B cell (primary cell): ENCODE measurements at regions not wholly inside any gene's neighbourhood (a gene's known extent, or its start where the extent isn't known, plus 50 kb on each side); places are given as distances from the start of the nearest gene placed in this dataset.

Experiments used
- ATAC-seq: fragments of 200-7000 bp; cut with Tn5 transposase; one replicate; pipeline ENCODE4 v1.10.0; 2021; ENCODE audit warnings: low read depth, mild to moderate bottlenecking, moderate number of reproducible peaks, moderate library complexity
- CTCF ChIA-PET: fragments of 350-600 bp; sonication (Branson Sonifier 250); formaldehyde crosslinking; loops from one replicate; lab custom pipeline; 2021; ENCODE audit warnings: antibody characterized with exemption, inconsistent platforms; lab: Charles Lee
- POLR2A ChIA-PET: fragments of 350-600 bp; sonication (Branson Sonifier 250); formaldehyde crosslinking; loops from one replicate; lab custom pipeline; 2021; ENCODE audit warnings: antibody characterized with exemption; lab: Charles Lee
- DNase-seq: peaks from one replicate; pipeline ENCODE4 v3.0.0; 2013
- H2AFZ ChIP-seq: 2 replicates; pipeline ENCODE4 v1.6.1; 2012; ENCODE audit warnings: mild to moderate bottlenecking, low read depth, low read length; ENCODE audit not compliant: insufficient read depth, poor library complexity, severe bottlenecking
- H3K27ac ChIP-seq, 2 donors: 1 replicate in 1 of 2; 2 replicates in 1 of 2; pipeline ENCODE4 v1.5.1; 2012 to 2013; ENCODE audit warnings: low read length in 2 of 2, mild to moderate bottlenecking in 2 of 2, moderate library complexity in 1 of 2
- H3K27me3 ChIP-seq, 4 experiments: fragments of 200-600 bp in 1 of 4; sonication (generic) in 1 of 4; replicated peaks in 1 of 4; 1 replicate in 2 of 4; 2 replicates in 2 of 4; pipeline versions ENCODE4 v1.6.1 to v1.7.0; 2013 to 2016; ENCODE audit warnings: low read length in 3 of 4, mild to moderate bottlenecking in 2 of 4, mixed read lengths in 1 of 4, moderate library complexity in 1 of 4; ENCODE audit not compliant: insufficient read depth in 4 of 4, control insufficient read depth in 3 of 4; ENCODE audit errors: control extremely low read depth in 1 of 4
- H3K36me3 ChIP-seq, 2 experiments: replicated peaks in 1 of 2; 1 replicate in 1 of 2; 2 replicates in 1 of 2; pipeline versions ENCODE4 v1.6.1 to v1.7.1; 2013; ENCODE audit warnings: low read length in 1 of 2; ENCODE audit not compliant: insufficient read depth in 2 of 2, control insufficient read depth in 1 of 2; ENCODE audit errors: control extremely low read depth in 1 of 2, extremely low read depth in 1 of 2
- H3K4me1 ChIP-seq, 2 donors: fragments of 200-600 bp in 1 of 2; sonication (generic) in 1 of 2; 1 replicate in 1 of 2; 2 replicates in 1 of 2; pipeline versions ENCODE4 v1.5.1 to v1.6.1; 2013 to 2017; ENCODE audit warnings: low read length in 2 of 2; ENCODE audit not compliant: control insufficient read depth in 2 of 2, insufficient read depth in 2 of 2
- H3K4me2 ChIP-seq: replicated peaks from 2 replicates; pipeline ENCODE3; 2012; ENCODE audit warnings: mild to moderate bottlenecking, low read depth, low read length; ENCODE audit not compliant: poor library complexity, severe bottlenecking
- H3K4me3 ChIP-seq, 5 experiments: fragments of 200-600 bp in 1 of 5; sonication (generic) in 1 of 5; 1 replicate in 3 of 5; 2 replicates in 2 of 5; pipeline versions ENCODE4 v1.5.1 to v1.7.0; 2011 to 2016; ENCODE audit warnings: low read length in 4 of 5, mild to moderate bottlenecking in 4 of 5, low read depth in 2 of 5, control low read depth in 1 of 5, moderate library complexity in 1 of 5; ENCODE audit not compliant: insufficient read depth in 1 of 5; ENCODE audit errors: control extremely low read depth in 1 of 5, extremely low read depth in 1 of 5
- H3K79me2 ChIP-seq: fragments of 200-600 bp; sonication (generic); one replicate; pipeline ENCODE4 v1.6.0; 2016; ENCODE audit warnings: low read length; ENCODE audit not compliant: control insufficient read depth, insufficient read depth
- H3K9ac ChIP-seq: fragments of 200-600 bp; sonication (generic); 2 replicates; pipeline ENCODE4 v1.6.1; 2017; ENCODE audit warnings: mild to moderate bottlenecking, low read length, moderate library complexity
- H3K9me3 ChIP-seq, 3 donors: one replicate each; pipeline versions ENCODE4 v1.6.1 to v1.7.1; 2013; ENCODE audit warnings: low read length in 2 of 3; ENCODE audit not compliant: control insufficient read depth in 2 of 3, insufficient read depth in 1 of 3; ENCODE audit errors: control extremely low read depth in 1 of 3
- H4K20me1 ChIP-seq: 2 replicates; pipeline ENCODE4 v1.6.0; 2012; ENCODE audit warnings: mild to moderate bottlenecking, low read length; ENCODE audit not compliant: insufficient read depth, control insufficient read depth, poor library complexity, severe bottlenecking
- H3K27ac Mint-ChIP-seq: one replicate; pipeline ENCODE4 v1.8.0; 2021; ENCODE audit warnings: mixed read lengths
- H3K27me3 Mint-ChIP-seq: one replicate; pipeline ENCODE4 v1.8.0; 2021; ENCODE audit warnings: mixed read lengths
- H3K4me1 Mint-ChIP-seq: one replicate; pipeline ENCODE4 v1.8.0; 2021; ENCODE audit warnings: mixed read lengths
- H3K4me3 Mint-ChIP-seq: one replicate; pipeline ENCODE4 v1.8.0; 2021; ENCODE audit warnings: mixed read lengths
- H3K9me3 Mint-ChIP-seq: one replicate; pipeline ENCODE4 v1.8.0; 2022; ENCODE audit warnings: mixed read lengths; ENCODE audit not compliant: insufficient read depth
- CTCF ChIP-seq: fragments of 200-600 bp; IDR thresholded peaks from one replicate; pipeline ENCODE4 v1.8.0; 2022; ENCODE audit warnings: antibody characterized with exemption, mild to moderate bottlenecking
- EZH2 ChIP-seq: IDR thresholded peaks from 2 replicates; pipeline ENCODE4 v1.6.1; 2012; ENCODE audit warnings: borderline replicate concordance, low read depth, mild to moderate bottlenecking, moderate library complexity, low read length; ENCODE audit not compliant: insufficient read depth, poor library complexity, severe bottlenecking
- WGBS: methylation state at CpG from one replicate; pipeline ENCODE4 v1.1.5; 2013; ENCODE audit warnings: missing lambda C conversion rate; ENCODE audit not compliant: insufficient coverage; 5-methylcytosine and 5-hydroxymethylcytosine counted together
- intact Hi-C: fragments of 100-400 bp; cut with micrococcal nuclease; formaldehyde crosslinking; loops from one replicate; pipeline ENCODE4 v1.10.0; 2022

DNA sequence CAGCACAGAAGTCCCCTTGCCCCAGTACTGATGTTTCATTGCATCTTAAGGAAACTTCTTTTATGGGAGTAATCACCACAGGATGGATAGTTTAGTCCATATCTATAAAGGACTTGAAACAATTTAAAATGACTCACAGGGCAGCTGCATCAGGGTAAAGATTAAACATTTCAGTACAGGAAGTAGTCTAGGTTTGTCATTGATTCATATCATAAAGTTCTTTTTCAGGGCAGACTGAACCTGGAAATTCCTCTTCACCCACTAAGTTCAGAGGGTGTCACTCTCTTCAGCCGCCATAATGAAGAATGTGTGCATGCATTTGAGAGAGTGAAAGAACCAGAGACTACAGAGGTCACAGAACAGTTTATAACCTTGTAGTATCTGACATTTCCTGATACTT, 296.3 kb upstream of the JAG1 start:
- WGBS, result no CpG with 5 or more reads among the region's 1 CpG
- no peak for ATAC-seq

GRCh38 chr20:10971096-10971495, 297.3 kb upstream of the JAG1 start:
- Mint-ChIP-seq H3K9me3 (no peaks in the 10 kb centered on the region), H3K4me3 (no peak overlapping the region), H3K4me1 (no peaks in the 10 kb centered on the region), H3K27me3 (no peaks in the 10 kb centered on the region), H3K27ac (no peak overlapping the region)
- Histone ChIP-seq H3K4me3 (no peak overlapping the region), H3K9me3 (peaks cover 0 to 3% (median 0%) of the 10 kb centered on the region in 3 donors), H2AFZ (no peak overlapping the region), H3K9ac (no peak overlapping the region), H4K20me1 (no peaks in the 10 kb centered on the region), H3K79me2 (no peaks in the 10 kb centered on the region), H3K27me3 (no peaks in the 10 kb centered on the region), H3K27ac (no peak overlapping the region), H3K4me1 (no peaks in the 10 kb centered on the region), H3K4me2 (no peak overlapping the region), H3K36me3 (no peaks in the 10 kb centered on the region)
- TF ChIP-seq EZH2 (no peak), CTCF (no peak)
- DNase-seq (no peak), ATAC-seq (no peak)
- intact Hi-C loops, result no loop called here
- CTCF ChIA-PET, result no interaction called here
- POLR2A ChIA-PET, result no interaction called here
- WGBS, result no CpG with 5 or more reads among the region's 1 CpG

More for the DNA sequence above, 296.3 kb upstream of the JAG1 start:
- Histone ChIP-seq H3K9me3 (peaks cover 0 to 3% (median 0%) of the 10 kb centered on the region in 3 donors), H3K27me3 (no peaks in the 10 kb centered on the region), H3K4me2 (no peak overlapping the region), H2AFZ (no peak overlapping the region), H3K27ac (no peak overlapping the region), H3K79me2 (no peaks in the 10 kb centered on the region), H3K4me1 (no peaks in the 10 kb centered on the region), H3K36me3 (no peaks in the 10 kb centered on the region), H4K20me1 (no peaks in the 10 kb centered on the region), H3K9ac (no peak overlapping the region), H3K4me3 (no peak overlapping the region)
- Mint-ChIP-seq H3K27me3 (no peaks in the 10 kb centered on the region), H3K27ac (no peak overlapping the region), H3K9me3 (no peaks in the 10 kb centered on the region), H3K4me1 (no peaks in the 10 kb centered on the region), H3K4me3 (no peak overlapping the region)
- TF ChIP-seq CTCF (no peak), EZH2 (no peak)
- ChIA-PET POLR2A (no interaction called here), CTCF (no interaction called here)
- DNase-seq, result no peak
- intact Hi-C loops, result no loop called here
